Loucy (cell line): ENCODE measurements at regions not wholly inside any gene's neighbourhood (a gene's known extent, or its start where the extent isn't known, plus 50 kb on each side); places are given as distances from the start of the nearest gene placed in this dataset.

ENCODE experiments used
- H2AFZ ChIP-seq: fragments of 200-600 bp; sonication (generic); 2 replicates; pipeline ENCODE4 v1.6.0; 2016; ENCODE audit warnings: antibody characterized with exemption, mild to moderate bottlenecking, low read length, moderate library complexity
- H3F3A ChIP-seq: fragments of 200-600 bp; 2 replicates; pipeline ENCODE4 v1.6.0; 2016; ENCODE audit warnings: antibody characterized with exemption, low read depth, mild to moderate bottlenecking
- H3K27me3 ChIP-seq: fragments of 200-600 bp; sonication (generic); 2 replicates; pipeline ENCODE4 v1.6.1; 2014; ENCODE audit warnings: low read length, mild to moderate bottlenecking; ENCODE audit not compliant: insufficient read depth, poor library complexity, severe bottlenecking
- H3K36me3 ChIP-seq: fragments of 200-600 bp; sonication (generic); 2 replicates; pipeline ENCODE4 v1.6.1; 2016; ENCODE audit warnings: low read length; ENCODE audit not compliant: insufficient read depth
- H3K4me1 ChIP-seq: fragments of 200-600 bp; sonication (generic); 2 replicates; pipeline ENCODE4 v1.5.1; 2014; ENCODE audit warnings: low read length, mild to moderate bottlenecking; ENCODE audit not compliant: insufficient read depth, poor library complexity, severe bottlenecking
- H3K4me2 ChIP-seq: fragments of 200-600 bp; sonication (generic); 2 replicates; pipeline ENCODE4 v1.6.0; 2014; ENCODE audit warnings: antibody characterized with exemption, low read length, low read depth, mild to moderate bottlenecking; ENCODE audit not compliant: poor library complexity, severe bottlenecking
- H3K4me3 ChIP-seq: fragments of 200-600 bp; sonication (generic); 2 replicates; pipeline ENCODE4 v1.5.1; 2014; ENCODE audit warnings: low read length, mild to moderate bottlenecking, mixed read lengths; ENCODE audit not compliant: poor library complexity, severe bottlenecking
- H3K79me2 ChIP-seq: fragments of 200-600 bp; sonication (generic); 2 replicates; pipeline ENCODE4 v1.6.1; 2014; ENCODE audit warnings: low read length; ENCODE audit not compliant: insufficient read depth
- H3K9ac ChIP-seq: fragments of 200-600 bp; sonication (generic); 2 replicates; pipeline ENCODE4 v1.6.0; 2014; ENCODE audit warnings: mild to moderate bottlenecking, low read depth, low read length, moderate library complexity; ENCODE audit not compliant: poor library complexity, severe bottlenecking
- H3K9me2 ChIP-seq: fragments of 200-600 bp; sonication (generic); replicated peaks from 2 replicates; pipeline ENCODE4 v1.6.1; 2016; ENCODE audit warnings: low read depth, low read length, mixed read lengths
- H3K9me3 ChIP-seq: fragments of 200-600 bp; sonication (generic); 2 replicates; pipeline ENCODE4 v1.6.1; 2014; ENCODE audit warnings: mild to moderate bottlenecking, antibody characterized with exemption, low read length, low read depth; ENCODE audit not compliant: insufficient read depth
- H4K20me1 ChIP-seq: fragments of 200-600 bp; sonication (generic); 2 replicates; pipeline ENCODE4 v1.6.0; 2014; ENCODE audit warnings: antibody characterized with exemption, low read length, mild to moderate bottlenecking; ENCODE audit not compliant: insufficient read depth, poor library complexity, severe bottlenecking
- CTCF ChIP-seq: fragments of 200-600 bp; sonication (generic); conservative IDR thresholded peaks from 2 replicates; pipeline ENCODE4 v1.5.1; 2014; ENCODE audit warnings: mild to moderate bottlenecking, antibody characterized with exemption, low read length
- EZH2phosphoT487 ChIP-seq: fragments of 200-600 bp; IDR thresholded peaks from 2 replicates; pipeline ENCODE4 v1.6.1; 2018; ENCODE audit warnings: antibody characterized with exemption, mild to moderate bottlenecking, moderate library complexity, borderline replicate concordance

GRCh38 chrX:22396408-22396807 is 123.7 kb downstream of the CBLL2 start:
- H3K4me3 ChIP-seq, result no peak overlapping the region
- H3K4me1 ChIP-seq, result no peaks in the 10 kb centered on the region
- no peaks in the 10 kb centered on the region for H3F3A ChIP-seq
- H3K79me2 ChIP-seq, result no peaks in the 10 kb centered on the region
- no peak overlapping the region for H3K9ac ChIP-seq
- H3K4me2 ChIP-seq, result no peak overlapping the region
- H4K20me1 ChIP-seq, result no peaks in the 10 kb centered on the region
- no peaks in the 10 kb centered on the region for H3K9me2 ChIP-seq
- no peaks in the 10 kb centered on the region for H3K9me3 ChIP-seq
- no peaks in the 10 kb centered on the region for H3K36me3 ChIP-seq
- no peak for TF ChIP-seq CTCF
- no peak for TF ChIP-seq EZH2phosphoT487
- no peaks in the 10 kb centered on the region for H3K27me3 ChIP-seq
- no peak overlapping the region for H2AFZ ChIP-seq

- no peak overlapping the region for H3K4me2 ChIP-seq
- no peaks in the 10 kb centered on the region for H4K20me1 ChIP-seq
- H3K79me2 ChIP-seq, result no peaks in the 10 kb centered on the region
- H2AFZ ChIP-seq, result no peak overlapping the region
- no peak overlapping the region for H3K4me3 ChIP-seq
- no peak overlapping the region for H3K9ac ChIP-seq
- H3K9me3 ChIP-seq, result no peaks in the 10 kb centered on the region
- TF ChIP-seq EZH2phosphoT487 (no peak), CTCF (no peak)
- H3K9me2 ChIP-seq, result no peaks in the 10 kb centered on the region
- H3K4me1 ChIP-seq, result no peaks in the 10 kb centered on the region
- no peaks in the 10 kb centered on the region for H3K27me3 ChIP-seq
- no peaks in the 10 kb centered on the region for H3K36me3 ChIP-seq
- H3F3A ChIP-seq, result no peaks in the 10 kb centered on the region
Observed at GRCh38 chrX:22397566-22397965, 124.9 kb downstream of the CBLL2 start.

- H2AFZ ChIP-seq, result no peak overlapping the region
- H4K20me1 ChIP-seq, result no peaks in the 10 kb centered on the region
- H3K9me3 ChIP-seq, result no peaks in the 10 kb centered on the region
- no peak for TF ChIP-seq EZH2phosphoT487
- no peak for TF ChIP-seq CTCF
- H3K4me2 ChIP-seq, result no peak overlapping the region
- H3K9me2 ChIP-seq, result no peaks in the 10 kb centered on the region
- no peak overlapping the region for H3K9ac ChIP-seq
- no peaks in the 10 kb centered on the region for H3K27me3 ChIP-seq
- H3K79me2 ChIP-seq, result no peaks in the 10 kb centered on the region
- no peak overlapping the region for H3K4me3 ChIP-seq
- H3K36me3 ChIP-seq, result no peaks in the 10 kb centered on the region
- H3F3A ChIP-seq, result no peaks in the 10 kb centered on the region
- H3K4me1 ChIP-seq, result no peaks in the 10 kb centered on the region
Observed at GRCh38 chrX:22399437-22400192, 126.9 kb downstream of the CBLL2 start.
